ENCODE measurements at regions not wholly inside any gene's neighbourhood (a gene's known extent, or its start where the extent isn't known, plus 50 kb on each side); places are given as distances from the start of the nearest gene placed in this dataset.
"Not testable (repeated sequence)": the region's sequence is repeated elsewhere in the genome, so short reads cannot be mapped to it uniquely, and the experiment has no call there.

GRCh38 chr1:89436856-89437255 lies 73.0 kb downstream of the GBP6 start:
- no peak for DNase-seq (ENCODE audit: low spot score)
- intact Hi-C loops (cut with DNase I), result no loop called here

GRCh38 chr1:89438301-89438700 lies 74.4 kb downstream of the GBP6 start:
- intact Hi-C loops (cut with DNase I); DNase-seq (ENCODE audit: low spot score): not testable (repeated sequence)

GRCh38 chr1:89440911-89441310 lies 77.1 kb downstream of the GBP6 start:
- intact Hi-C loops (cut with DNase I), result no loop called here
- DNase-seq (ENCODE audit: low spot score), result no peak

DNA sequence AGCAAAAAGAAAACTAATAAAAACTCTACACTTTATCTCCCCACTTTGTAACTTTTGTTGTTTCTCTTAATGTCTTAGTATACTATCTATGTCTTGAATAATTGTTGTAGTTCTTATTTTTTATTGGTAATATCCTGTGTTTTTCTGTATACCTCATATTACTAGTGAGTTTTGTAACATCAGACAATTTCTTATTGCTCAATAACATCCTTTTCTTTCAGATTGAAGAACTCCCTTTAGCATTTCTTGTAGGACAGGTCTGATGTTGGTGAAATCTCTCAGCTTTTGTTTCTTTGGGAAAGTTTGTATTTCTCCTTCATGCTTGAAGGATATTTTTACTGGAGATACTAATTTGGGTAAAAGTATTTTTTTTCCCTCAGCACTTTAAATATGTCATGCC lies 79.8 kb upstream of the LRRC8B start:
- intact Hi-C loops (cut with DNase I), result no loop called here
- DNase-seq (ENCODE audit: low spot score), result no peak

- DNase-seq (ENCODE audit: low spot score), result no peak
- intact Hi-C loops (cut with DNase I), result no loop called here
Observed at GRCh38 chr1:89451011-89451410, 73.6 kb upstream of the LRRC8B start.

- no peak for DNase-seq (ENCODE audit: low spot score)
- intact Hi-C loops (cut with DNase I), result no loop called here
Observed at GRCh38 chr1:89453123-89453972, 71.3 kb upstream of the LRRC8B start.

- DNase-seq (ENCODE audit: low spot score), result no peak
- intact Hi-C loops (cut with DNase I), result no loop called here
Observed at GRCh38 chr1:89454845-89455521, 69.6 kb upstream of the LRRC8B start.

GRCh38 chr1:89457046-89457445 lies 67.6 kb upstream of the LRRC8B start:
- DNase-seq (ENCODE audit: low spot score), result no peak
- intact Hi-C loops (cut with DNase I), result no loop called here

DNA sequence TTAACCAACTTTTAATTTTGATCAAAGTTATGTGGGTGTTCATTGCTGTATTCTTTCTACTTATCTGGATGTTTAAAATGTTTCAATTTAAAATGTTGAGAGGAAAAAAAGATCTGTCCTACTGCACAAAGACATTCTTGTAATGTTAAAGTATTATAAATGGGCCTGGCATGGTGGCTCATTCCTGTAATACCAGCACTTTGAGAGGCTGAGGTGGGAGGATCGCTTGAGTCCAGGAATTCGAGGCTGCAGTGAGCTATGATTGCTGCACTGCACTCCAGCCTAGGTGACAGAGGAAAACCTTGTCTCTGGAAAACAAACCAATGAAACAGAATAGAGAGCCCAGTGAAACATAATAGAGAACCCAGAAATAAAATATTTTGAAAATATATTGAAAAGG lies 65.5 kb upstream of the LRRC8B start:
- intact Hi-C loops (cut with DNase I), result no loop called here
- no peak for DNase-seq (ENCODE audit: low spot score)

GRCh38 chr1:89460325-89460724 lies 64.3 kb upstream of the LRRC8B start:
- DNase-seq (ENCODE audit: low spot score), result no peak
- intact Hi-C loops (cut with DNase I), result no loop called here

DNA sequence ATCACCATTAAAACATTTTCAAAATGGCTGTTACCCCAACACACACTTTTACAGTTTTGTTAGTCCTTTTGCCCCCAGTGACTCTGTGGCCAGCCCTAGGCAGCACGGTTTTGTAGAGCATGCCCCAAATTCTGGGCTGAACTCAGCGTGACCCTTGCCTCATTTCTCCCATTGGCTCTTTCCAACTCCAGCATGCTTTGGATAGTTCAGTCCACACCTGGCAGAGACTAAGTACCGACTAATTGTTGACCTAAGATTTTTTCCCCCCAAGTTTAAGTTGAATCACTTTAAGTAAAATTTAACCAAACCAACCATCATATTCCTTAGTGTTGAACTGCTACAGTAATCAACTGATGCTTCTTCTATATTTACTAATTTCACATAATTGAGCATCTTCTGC lies 62.4 kb upstream of the LRRC8B start:
- DNase-seq (ENCODE audit: low spot score), result no peak
- intact Hi-C loops (cut with DNase I), result no loop called here

DNA sequence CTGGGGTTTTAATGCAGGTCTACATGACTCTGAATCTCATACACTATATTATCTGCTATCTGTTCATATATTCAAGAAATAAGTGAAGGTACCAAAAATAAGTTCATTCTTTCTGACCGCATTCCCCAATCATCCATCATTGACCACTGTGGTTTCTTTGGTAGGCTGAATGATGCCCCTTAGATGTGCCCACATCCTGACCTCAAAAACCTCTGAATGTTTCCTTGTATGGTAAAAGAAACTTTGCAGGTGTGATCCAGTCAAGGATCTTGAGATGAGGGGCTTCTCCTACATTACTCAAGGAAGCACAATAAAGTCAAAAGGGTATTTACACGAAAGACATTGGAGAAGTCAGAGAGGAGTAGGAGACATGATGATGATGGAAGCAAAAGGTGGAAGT lies 60.6 kb upstream of the LRRC8B start:
- no peak for DNase-seq (ENCODE audit: low spot score)
- intact Hi-C loops (cut with DNase I), result no loop called here

DNA sequence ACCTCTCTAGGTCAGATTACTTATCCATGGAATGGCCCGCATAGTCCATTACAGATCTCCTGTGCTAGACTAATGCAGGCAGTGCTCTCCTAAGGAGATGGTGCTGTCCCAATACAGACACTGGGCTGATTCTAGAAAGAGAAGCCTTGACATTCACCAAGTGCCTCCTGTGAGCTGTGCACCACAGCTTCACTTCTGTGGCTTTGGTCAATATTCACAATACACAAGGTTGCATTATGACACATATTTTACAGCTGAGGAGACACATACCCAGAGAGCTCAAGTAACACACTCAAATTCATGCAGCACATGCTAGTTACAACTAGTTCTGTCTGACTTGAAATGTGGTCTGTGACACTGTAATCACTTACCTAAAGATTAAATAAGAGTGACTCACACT lies 59.4 kb upstream of the LRRC8B start:
- intact Hi-C loops (cut with DNase I), result no loop called here
- no peak for DNase-seq (ENCODE audit: low spot score)

- DNase-seq (ENCODE audit: low spot score), result no peak
Observed at GRCh38 chr1:89466307-89466930, 58.2 kb upstream of the LRRC8B start.

GRCh38 chr1:89472253-89472652 lies 52.4 kb upstream of the LRRC8B start:
- no peak for DNase-seq (ENCODE audit: low spot score)
- intact Hi-C loops (cut with DNase I), result loop anchor here in 1 of 2 donors (5.0 kb wide), 1 partner anchor 465 kb away; no protein-coding TSS in a partner anchor

More at GRCh38 chr1:89466307-89466930, 58.2 kb upstream of the LRRC8B start:
- intact Hi-C loops (cut with DNase I), result no loop called here

DNA sequence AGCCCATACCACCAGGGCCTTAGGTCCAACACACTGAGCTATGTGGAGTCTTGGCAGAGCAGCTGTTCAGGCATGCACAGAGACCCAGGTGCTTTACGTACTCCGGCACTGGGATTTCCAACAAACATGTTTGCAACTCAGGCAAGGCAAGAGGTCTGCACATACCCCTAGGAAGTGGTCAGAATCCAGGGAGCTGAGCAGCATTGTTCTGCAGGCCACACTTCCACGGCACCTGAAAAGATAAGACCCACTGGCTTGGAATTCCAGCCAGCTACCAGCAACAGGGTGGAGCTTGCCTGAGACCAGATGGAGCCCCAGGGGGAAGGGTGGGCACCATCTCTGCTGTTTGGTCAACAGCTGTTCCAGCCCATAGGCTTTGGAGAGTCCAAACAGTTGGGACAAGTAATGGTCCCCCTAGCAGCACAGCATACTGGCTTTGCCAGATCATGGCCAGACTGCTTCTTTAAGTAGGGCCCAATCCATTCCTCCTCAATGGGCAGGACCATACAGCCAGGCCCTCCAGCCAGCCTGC lies 51.7 kb upstream of the LRRC8B start:
- DNase-seq (ENCODE audit: low spot score), result no peak
- intact Hi-C loops (cut with DNase I), result loop anchor here in 1 of 2 donors (5.0 kb wide), 1 partner anchor 466 kb away; no protein-coding TSS in a partner anchor

Measured in posterior vena cava (tissue), 2 donors.